Gastrocnemius medialis (tissue), 4 donors: ENCODE measurements at regions not wholly inside any gene's neighbourhood (a gene's known extent, or its start where the extent isn't known, plus 50 kb on each side); places are given as distances from the start of the nearest gene placed in this dataset.
"Not testable (repeated sequence)": the region's sequence is repeated elsewhere in the genome, so short reads cannot be mapped to it uniquely, and the experiment has no call there.

Source experiments
- ATAC-seq, 2 donors: fragments of 150-250 bp; one replicate each; pipeline ENCODE4 v1.9.1; 2016
- DNase-seq, 2 donors: peaks; one replicate each; pipeline ENCODE4 v3.0.0-alpha.2; 2019
- H3K27ac ChIP-seq, 4 donors: fragments of 200-600 bp; sonication (generic); 1 replicate in 1 of 4; 2 replicates in 3 of 4; pipeline ENCODE4 v1.5.1; 2016 to 2018; ENCODE audit warnings: mild to moderate bottlenecking in 2 of 4, moderate library complexity in 1 of 4
- H3K27me3 ChIP-seq, 3 donors: fragments of 200-600 bp; sonication (generic) in 2 of 3; 1 replicate in 1 of 3; 2 replicates in 2 of 3; pipeline versions ENCODE4 v1.5.1 to v1.6.0; 2016 to 2019; ENCODE audit warnings: mild to moderate bottlenecking in 1 of 3, moderate library complexity in 1 of 3
- H3K36me3 ChIP-seq, 2 donors: fragments of 200-600 bp; sonication (generic) in 1 of 2; one replicate each; pipeline ENCODE4 v1.5.1; 2017 to 2018
- H3K4me1 ChIP-seq, 2 donors: fragments of 200-600 bp; sonication (generic) in 1 of 2; one replicate each; pipeline ENCODE4 v1.5.1; 2016 to 2017; ENCODE audit warnings: mild to moderate bottlenecking in 2 of 2
- H3K4me3 ChIP-seq, 4 donors: fragments of 200-600 bp; sonication (generic) in 3 of 4; 1 replicate in 1 of 4; 2 replicates in 3 of 4; pipeline ENCODE4 v1.5.1; 2016 to 2019; ENCODE audit warnings: mild to moderate bottlenecking in 2 of 4
- H3K9me3 ChIP-seq, 3 donors: fragments of 200-600 bp; sonication (generic) in 2 of 3; 1 replicate in 1 of 3; 2 replicates in 2 of 3; pipeline ENCODE4 v1.5.1; 2016 to 2019
- CTCF ChIP-seq, 5 experiments: fragments of 450-650 bp in 3 of 5; fragments of 200-600 bp in 2 of 5; sonication (generic) in 2 of 5; IDR thresholded peaks in 4 of 5; conservative IDR thresholded peaks in 1 of 5; 1 replicate in 4 of 5; 2 replicates in 1 of 5; pipeline ENCODE4 v1.5.1; 2016 to 2019; ENCODE audit warnings: antibody characterized with exemption in 5 of 5, mild to moderate bottlenecking in 3 of 5, moderate library complexity in 3 of 5
- POLR2A ChIP-seq, 2 donors: fragments of 450-650 bp; IDR thresholded peaks; one replicate each; pipeline ENCODE4 v1.6.1; 2017; ENCODE audit warnings: antibody characterized with exemption in 2 of 2, mild to moderate bottlenecking in 2 of 2, moderate library complexity in 2 of 2
- in situ Hi-C, 4 donors: fragments of 200-750 bp; cut with MboI; loops; one replicate each; pipeline versions ENCODE4 v1.15.0 to v1.8.0; 2017; ENCODE audit warnings: low sequenced_read_pairs in 4 of 4
- intact Hi-C: fragments of 100-400 bp; cut with DNase I; formaldehyde crosslinking; loops from one replicate; pipeline ENCODE4 v1.15.1; 2023; ENCODE audit warnings: low total_unique reads

GRCh38 chr1:161440312-161440894 lies 64.9 kb upstream of the FCGR2A start:
- ATAC-seq (no peak), DNase-seq (no peak)
- in situ Hi-C loops, result no loop called here
- intact Hi-C loops, result no loop called here
- peak overlapping the region in 2 of 4 donors; percentile 45 to 56 for H3K27ac ChIP-seq
- no peaks in the 10 kb centered on the region for H3K9me3 ChIP-seq
- H3K27me3 ChIP-seq, result peaks cover 33 to 45% (median 37%) of the 10 kb centered on the region in 3 donors
- H3K36me3 ChIP-seq, result no peaks in the 10 kb centered on the region
- TF ChIP-seq POLR2A (IDR thresholded peaks at IDR 0.05) (no peak), CTCF (IDR thresholded peaks at IDR 0.05 in 4 of 5, conservative IDR thresholded peaks at IDR 0.05 in 1 of 5) (peak in 3 of 5 experiments; percentile 39 to 51 (median 41))
- H3K4me1 ChIP-seq, result no peaks in the 10 kb centered on the region
- peak overlapping the region; percentile 54 to 74 (median 58) for H3K4me3 ChIP-seq

GRCh38 chr1:161439280-161440232 lies 65.7 kb upstream of the FCGR2A start:
- intact Hi-C loops (no loop called here), in situ Hi-C loops (no loop called here)
- no peak for TF ChIP-seq CTCF (IDR thresholded peaks at IDR 0.05 in 4 of 5, conservative IDR thresholded peaks at IDR 0.05 in 1 of 5)
- TF ChIP-seq POLR2A (IDR thresholded peaks at IDR 0.05), result no peak
- Histone ChIP-seq H3K4me3 (peak overlapping the region in 3 of 4 donors; percentile 24 to 55 (median 28)), H3K36me3 (no peaks in the 10 kb centered on the region), H3K27ac (no peak overlapping the region), H3K9me3 (no peaks in the 10 kb centered on the region), H3K27me3 (peaks cover 33 to 41% (median 34%) of the 10 kb centered on the region in 3 donors), H3K4me1 (no peaks in the 10 kb centered on the region)
- ATAC-seq (no peak), DNase-seq (no peak)

GRCh38 chr1:161433191-161433590 lies 65.5 kb upstream of the CFAP126 start:
- DNase-seq, intact Hi-C loops, in situ Hi-C loops, H3K9me3 ChIP-seq, H3K4me1 ChIP-seq, H3K36me3 ChIP-seq, H3K27ac ChIP-seq, H3K4me3 ChIP-seq, ATAC-seq: not testable (repeated sequence)
- peaks cover 27 to 39% (median 30%) of the 10 kb centered on the region in 3 donors for H3K27me3 ChIP-seq

GRCh38 chr1:161432091-161432490 lies 64.4 kb upstream of the CFAP126 start:
- TF ChIP-seq POLR2A (IDR thresholded peaks at IDR 0.05) (no peak), CTCF (IDR thresholded peaks at IDR 0.05 in 4 of 5, conservative IDR thresholded peaks at IDR 0.05 in 1 of 5) (no peak)
- intact Hi-C loops (no loop called here), in situ Hi-C loops (no loop called here)
- Histone ChIP-seq H3K4me1 (no peaks in the 10 kb centered on the region), H3K27ac (no peak overlapping the region), H3K4me3 (no peak overlapping the region), H3K9me3 (no peaks in the 10 kb centered on the region), H3K36me3 (no peaks in the 10 kb centered on the region), H3K27me3 (peaks cover 27 to 41% (median 30%) of the 10 kb centered on the region in 3 donors)
- ATAC-seq (no peak), DNase-seq (no peak)
